NB4 (cell line): ENCODE measurements at regions not wholly inside any gene's neighbourhood (a gene's known extent, or its start where the extent isn't known, plus 50 kb on each side); places are given as distances from the start of the nearest gene placed in this dataset.

Source experiments
- CTCF ChIP-seq: IDR thresholded peaks from one replicate; pipeline ENCODE4 v1.5.1; 2012; ENCODE audit warnings: low read depth, low read length
- MAX ChIP-seq: IDR thresholded peaks from 2 replicates; pipeline ENCODE4 v1.6.1; 2011; ENCODE audit warnings: low read depth, low read length
- MYC ChIP-seq: IDR thresholded peaks from 2 replicates; pipeline ENCODE4 v1.6.1; 2011; ENCODE audit warnings: low read depth, low read length
- POLR2A ChIP-seq: IDR thresholded peaks from 2 replicates; pipeline ENCODE4 v1.6.1; 2011; ENCODE audit warnings: mild to moderate bottlenecking; ENCODE audit not compliant: insufficient read length; ENCODE audit errors: extremely low read depth

- TF ChIP-seq CTCF (no peak), POLR2A (no peak), MYC (no peak), MAX (no peak)
These were observed 104.7 kb downstream of the ZFP64 start for GRCh38 chr20:52086878-52087277.
